ENCODE measurements at regions not wholly inside any gene's neighbourhood (a gene's known extent, or its start where the extent isn't known, plus 50 kb on each side); places are given as distances from the start of the nearest gene placed in this dataset.

DNA sequence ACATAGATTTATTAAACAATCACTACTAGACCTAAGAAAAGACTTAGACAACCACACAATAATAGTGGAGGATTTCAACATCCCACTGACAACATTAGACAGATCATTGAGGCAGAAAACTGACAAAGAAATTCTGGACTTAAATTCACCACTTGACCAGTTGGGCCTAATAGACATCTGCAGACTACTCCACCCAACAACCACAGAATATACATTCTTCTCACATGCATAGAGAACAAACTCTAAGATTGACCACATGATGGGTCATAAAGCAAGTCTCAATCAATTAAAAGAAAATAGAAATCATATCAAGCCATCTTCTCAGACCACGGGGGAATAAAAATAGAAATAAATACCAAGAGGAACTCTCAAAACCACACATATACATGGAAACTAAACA lies 136.7 kb upstream of the ARG1 start:
- TF ChIP-seq EP300 (IDR thresholded peaks at IDR 0.05; ENCODE audit: borderline replicate concordance in 1 of 2, low read depth in 2 of 2, low read length in 2 of 2) (no peak), SAP30 (IDR thresholded peaks at IDR 0.05; ENCODE audit: insufficient read depth, insufficient replicate concordance, low read length) (no peak), RAD21 (IDR thresholded peaks at IDR 0.05 in 1 of 2, conservative IDR thresholded peaks at IDR 0.05 in 1 of 2; ENCODE audit: low read depth in 2 of 2, low read length in 2 of 2) (no peak), SP1 (IDR thresholded peaks at IDR 0.05; ENCODE audit: low read depth, low read length) (no peak), RFX5 (IDR thresholded peaks at IDR 0.05; ENCODE audit: borderline replicate concordance, low read depth, low read length) (no peak), BACH1 (IDR thresholded peaks at IDR 0.05; ENCODE audit: low read length) (no peak)
- TF ChIP-seq, protein P1, sequence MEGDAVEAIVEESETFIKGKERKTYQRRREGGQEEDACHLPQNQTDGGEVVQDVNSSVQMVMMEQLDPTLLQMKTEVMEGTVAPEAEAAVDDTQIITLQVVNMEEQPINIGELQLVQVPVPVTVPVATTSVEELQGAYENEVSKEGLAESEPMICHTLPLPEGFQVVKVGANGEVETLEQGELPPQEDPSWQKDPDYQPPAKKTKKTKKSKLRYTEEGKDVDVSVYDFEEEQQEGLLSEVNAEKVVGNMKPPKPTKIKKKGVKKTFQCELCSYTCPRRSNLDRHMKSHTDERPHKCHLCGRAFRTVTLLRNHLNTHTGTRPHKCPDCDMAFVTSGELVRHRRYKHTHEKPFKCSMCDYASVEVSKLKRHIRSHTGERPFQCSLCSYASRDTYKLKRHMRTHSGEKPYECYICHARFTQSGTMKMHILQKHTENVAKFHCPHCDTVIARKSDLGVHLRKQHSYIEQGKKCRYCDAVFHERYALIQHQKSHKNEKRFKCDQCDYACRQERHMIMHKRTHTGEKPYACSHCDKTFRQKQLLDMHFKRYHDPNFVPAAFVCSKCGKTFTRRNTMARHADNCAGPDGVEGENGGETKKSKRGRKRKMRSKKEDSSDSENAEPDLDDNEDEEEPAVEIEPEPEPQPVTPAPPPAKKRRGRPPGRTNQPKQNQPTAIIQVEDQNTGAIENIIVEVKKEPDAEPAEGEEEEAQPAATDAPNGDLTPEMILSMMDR (IDR thresholded peaks at IDR 0.05; ENCODE audit: control extremely low read depth in 1 of 3, insufficient read depth in 1 of 3, low read depth in 1 of 3, low read length in 3 of 3) = no peak
- TF ChIP-seq, protein P2, sequence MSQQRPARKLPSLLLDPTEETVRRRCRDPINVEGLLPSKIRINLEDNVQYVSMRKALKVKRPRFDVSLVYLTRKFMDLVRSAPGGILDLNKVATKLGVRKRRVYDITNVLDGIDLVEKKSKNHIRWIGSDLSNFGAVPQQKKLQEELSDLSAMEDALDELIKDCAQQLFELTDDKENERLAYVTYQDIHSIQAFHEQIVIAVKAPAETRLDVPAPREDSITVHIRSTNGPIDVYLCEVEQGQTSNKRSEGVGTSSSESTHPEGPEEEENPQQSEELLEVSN (IDR thresholded peaks at IDR 0.05) = no peak
